GM23338 (cell line): ENCODE measurements at regions not wholly inside any gene's neighbourhood (a gene's known extent, or its start where the extent isn't known, plus 50 kb on each side); places are given as distances from the start of the nearest gene placed in this dataset.

ENCODE experiments used
- ATAC-seq: fragments of 200-7000 bp; cut with Tn5 transposase; 3 replicates; pipeline ENCODE4 v1.9.1; 2020
- DNase-seq: peaks from one replicate; pipeline ENCODE4 v3.0.0-alpha.2; 2015; ENCODE audit warnings: low spot score
- H2AFZ ChIP-seq: fragments of 200-600 bp; sonication (generic); 2 replicates; pipeline ENCODE4 v1.8.0; 2016; ENCODE audit warnings: antibody characterized with exemption, mild to moderate bottlenecking, moderate library complexity
- H3F3A ChIP-seq: fragments of 200-600 bp; sonication (generic); replicated peaks from 2 replicates; pipeline ENCODE4 v1.8.0; 2017; ENCODE audit warnings: antibody characterized with exemption, mixed run types, low read depth
- H3K27ac ChIP-seq: fragments of 200-600 bp; sonication (generic); 2 replicates; pipeline ENCODE4 v1.6.1; 2016; ENCODE audit warnings: low read depth
- H3K27me3 ChIP-seq: fragments of 200-600 bp; sonication (generic); 2 replicates; pipeline ENCODE4 v1.8.0; 2016; ENCODE audit warnings: mild to moderate bottlenecking, mixed run types, moderate library complexity; ENCODE audit not compliant: insufficient read depth
- H3K36me3 ChIP-seq: fragments of 200-600 bp; sonication (generic); 2 replicates; pipeline ENCODE4 v1.8.0; 2016; ENCODE audit warnings: mild to moderate bottlenecking; ENCODE audit not compliant: insufficient read depth
- H3K4me1 ChIP-seq: fragments of 200-600 bp; sonication (generic); 2 replicates; pipeline ENCODE4 v1.8.0; 2016; ENCODE audit warnings: mild to moderate bottlenecking, moderate library complexity; ENCODE audit not compliant: insufficient read depth
- H3K4me2 ChIP-seq: fragments of 200-600 bp; sonication (generic); 2 replicates; pipeline ENCODE4 v1.7.1; 2017; ENCODE audit warnings: mixed run types
- H3K4me3 ChIP-seq: fragments of 200-600 bp; sonication (generic); 2 replicates; pipeline ENCODE4 v1.6.1; 2016; ENCODE audit warnings: mixed run types
- H3K79me2 ChIP-seq: fragments of 200-600 bp; sonication (generic); replicated peaks from 2 replicates; pipeline ENCODE4 v1.8.0; 2017; ENCODE audit warnings: mild to moderate bottlenecking; ENCODE audit not compliant: insufficient read depth
- H3K9me2 ChIP-seq: fragments of 200-600 bp; sonication (generic); 2 replicates; pipeline ENCODE4 v1.8.0; 2017; ENCODE audit not compliant: insufficient read depth
- H4K20me1 ChIP-seq: fragments of 200-600 bp; sonication (generic); replicated peaks from 2 replicates; pipeline ENCODE4 v1.8.0; 2017; ENCODE audit warnings: mild to moderate bottlenecking; ENCODE audit not compliant: insufficient read depth
- H3K27ac Mint-ChIP-seq: 2 replicates; pipeline ENCODE4 v1.8.0; 2020; ENCODE audit warnings: inconsistent platforms, mild to moderate bottlenecking, moderate library complexity, mixed read lengths
- H3K27me3 Mint-ChIP-seq: 3 replicates; pipeline ENCODE4 v1.8.0; 2022; ENCODE audit warnings: low read depth, mild to moderate bottlenecking, moderate library complexity, mixed read lengths, inconsistent platforms; ENCODE audit not compliant: insufficient read depth, poor library complexity
- H3K36me3 Mint-ChIP-seq: 3 replicates; pipeline ENCODE4 v1.8.0; 2021; ENCODE audit warnings: low read depth, mild to moderate bottlenecking, inconsistent platforms, moderate library complexity, mixed read lengths
- H3K4me1 Mint-ChIP-seq: 3 replicates; pipeline ENCODE4 v1.8.0; 2020; ENCODE audit warnings: mild to moderate bottlenecking, inconsistent platforms, mixed read lengths
- H3K4me3 Mint-ChIP-seq: 3 replicates; pipeline ENCODE4 v1.8.0; 2021; ENCODE audit warnings: moderate library complexity, mild to moderate bottlenecking, inconsistent platforms, mixed read lengths
- H3K9me3 Mint-ChIP-seq: 3 replicates; pipeline ENCODE4 v1.8.0; 2020; ENCODE audit warnings: moderate library complexity, mild to moderate bottlenecking, inconsistent platforms, mixed read lengths
- CREB1 ChIP-seq: fragments of 250-450 bp; sonication (Bioruptor Pico); IDR thresholded peaks from 2 replicates; pipeline ENCODE4 v1.5.0; 2020; ENCODE audit warnings: low read depth, mild to moderate bottlenecking, moderate library complexity
- CTCF ChIP-seq, 2 experiments: fragments of 200-600 bp in 1 of 2; sonication (generic) in 1 of 2; conservative IDR thresholded peaks; 2 replicates each; pipeline versions ENCODE4 v1.5.1 to v1.6.1; 2016 to 2017; ENCODE audit warnings: antibody characterized with exemption in 2 of 2, low read depth in 2 of 2, mild to moderate bottlenecking in 2 of 2, moderate library complexity in 1 of 2
- ETS1 ChIP-seq: IDR thresholded peaks from 2 replicates; pipeline ENCODE4 v1.6.1; 2016; ENCODE audit warnings: antibody characterized with exemption
- EZH2 ChIP-seq: fragments of 200-600 bp; sonication (generic); IDR thresholded peaks from one replicate; pipeline ENCODE4 v1.8.0; 2017; ENCODE audit warnings: antibody characterized with exemption, mild to moderate bottlenecking, low read depth; ENCODE audit not compliant: unreplicated experiment
- EZH2phosphoT487 ChIP-seq: fragments of 200-600 bp; sonication (generic); IDR thresholded peaks from one replicate; pipeline ENCODE4 v1.8.1; 2018; ENCODE audit warnings: antibody characterized with exemption; ENCODE audit not compliant: unreplicated experiment
- JUNB ChIP-seq: IDR thresholded peaks from one replicate; pipeline ENCODE4 v1.6.1; 2016; ENCODE audit warnings: antibody characterized with exemption; ENCODE audit not compliant: unreplicated experiment
- NANOG ChIP-seq: IDR thresholded peaks from 2 replicates; pipeline ENCODE4 v1.6.1; 2016; ENCODE audit warnings: antibody characterized with exemption, borderline replicate concordance
- POLR2AphosphoS5 ChIP-seq: IDR thresholded peaks from 2 replicates; pipeline ENCODE4 v1.6.1; 2016; ENCODE audit warnings: antibody characterized with exemption, low read depth
- STAT1 ChIP-seq: IDR thresholded peaks from one replicate; pipeline ENCODE4 v1.6.1; 2016; ENCODE audit warnings: antibody characterized with exemption; ENCODE audit not compliant: unreplicated experiment
- ZNF114 ChIP-seq: fragments of 250-450 bp; sonication (Bioruptor Pico); IDR thresholded peaks from 2 replicates; pipeline ENCODE4 v1.5.0; 2020; ENCODE audit warnings: mild to moderate bottlenecking, moderate library complexity
- ZNF331 ChIP-seq: fragments of 250-450 bp; sonication (Bioruptor Pico); IDR thresholded peaks from 2 replicates; pipeline ENCODE4 v1.5.0; 2020; ENCODE audit warnings: low read depth, mild to moderate bottlenecking, moderate library complexity
- TF ChIP-seq, protein P1 (sequence below): fragments of 250-450 bp; sonication (Bioruptor Pico); IDR thresholded peaks from 2 replicates; pipeline ENCODE4 v1.5.0; 2020; ENCODE audit warnings: mild to moderate bottlenecking, moderate library complexity
- TF ChIP-seq, protein P2 (sequence below): IDR thresholded peaks from one replicate; pipeline ENCODE4 v1.6.1; 2018; ENCODE audit warnings: antibody characterized with exemption; ENCODE audit not compliant: unreplicated experiment

DNA sequence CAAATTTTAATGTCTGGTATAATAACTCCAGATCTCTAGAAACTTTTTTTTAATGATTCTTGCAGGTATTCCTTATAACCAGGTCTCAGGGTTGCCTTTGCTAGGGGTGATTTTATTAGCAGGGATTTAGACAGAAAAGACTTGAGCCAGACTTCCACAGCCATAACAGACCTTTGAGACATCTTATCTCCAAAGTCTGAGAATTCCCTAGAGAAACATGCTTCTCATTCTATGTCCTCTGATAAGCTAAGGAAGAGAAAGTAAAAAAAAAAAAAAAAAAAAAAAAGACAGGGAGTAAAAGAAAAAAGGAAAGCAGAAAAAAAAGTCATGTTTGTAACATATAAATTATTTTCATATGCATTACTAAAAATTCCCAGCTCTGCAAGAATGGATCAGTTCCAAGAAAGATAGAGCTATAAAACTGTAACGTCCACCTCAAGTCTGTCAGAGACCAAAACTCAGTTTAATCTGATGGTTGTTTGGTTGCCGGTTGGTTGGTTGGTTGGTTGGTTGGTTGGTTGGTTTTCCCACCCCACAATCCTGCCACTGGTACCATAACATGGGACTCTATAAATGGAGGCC lies 153.8 kb downstream of the COL6A3 start:
- Histone ChIP-seq H3K4me1 (no peaks in the 10 kb centered on the region), H4K20me1 (no peaks in the 10 kb centered on the region), H3K4me3 (no peak overlapping the region), H3K79me2 (no peaks in the 10 kb centered on the region), H3K9me2 (0 out of 2 replicates have a peak, but pooled peaks cover 5% of the 10 kb centered on the region), H3F3A (no peaks in the 10 kb centered on the region), H3K27ac (no peak overlapping the region), H2AFZ (no peak overlapping the region), H3K4me2 (no peak overlapping the region), H3K27me3 (no peaks in the 10 kb centered on the region), H3K36me3 (no peaks in the 10 kb centered on the region)
- DNase-seq, result no peak
- H3K36me3 Mint-ChIP-seq, result no peaks in the 10 kb centered on the region
- peaks cover 2% of the 10 kb centered on the region for H3K27me3 Mint-ChIP-seq
- peaks cover 14% of the 10 kb centered on the region for H3K4me1 Mint-ChIP-seq
- no peak for ATAC-seq
- TF ChIP-seq POLR2AphosphoS5, result no peak
- no peak for TF ChIP-seq ZNF331 (CRISPR knock-in tag)
- TF ChIP-seq, protein P1, sequence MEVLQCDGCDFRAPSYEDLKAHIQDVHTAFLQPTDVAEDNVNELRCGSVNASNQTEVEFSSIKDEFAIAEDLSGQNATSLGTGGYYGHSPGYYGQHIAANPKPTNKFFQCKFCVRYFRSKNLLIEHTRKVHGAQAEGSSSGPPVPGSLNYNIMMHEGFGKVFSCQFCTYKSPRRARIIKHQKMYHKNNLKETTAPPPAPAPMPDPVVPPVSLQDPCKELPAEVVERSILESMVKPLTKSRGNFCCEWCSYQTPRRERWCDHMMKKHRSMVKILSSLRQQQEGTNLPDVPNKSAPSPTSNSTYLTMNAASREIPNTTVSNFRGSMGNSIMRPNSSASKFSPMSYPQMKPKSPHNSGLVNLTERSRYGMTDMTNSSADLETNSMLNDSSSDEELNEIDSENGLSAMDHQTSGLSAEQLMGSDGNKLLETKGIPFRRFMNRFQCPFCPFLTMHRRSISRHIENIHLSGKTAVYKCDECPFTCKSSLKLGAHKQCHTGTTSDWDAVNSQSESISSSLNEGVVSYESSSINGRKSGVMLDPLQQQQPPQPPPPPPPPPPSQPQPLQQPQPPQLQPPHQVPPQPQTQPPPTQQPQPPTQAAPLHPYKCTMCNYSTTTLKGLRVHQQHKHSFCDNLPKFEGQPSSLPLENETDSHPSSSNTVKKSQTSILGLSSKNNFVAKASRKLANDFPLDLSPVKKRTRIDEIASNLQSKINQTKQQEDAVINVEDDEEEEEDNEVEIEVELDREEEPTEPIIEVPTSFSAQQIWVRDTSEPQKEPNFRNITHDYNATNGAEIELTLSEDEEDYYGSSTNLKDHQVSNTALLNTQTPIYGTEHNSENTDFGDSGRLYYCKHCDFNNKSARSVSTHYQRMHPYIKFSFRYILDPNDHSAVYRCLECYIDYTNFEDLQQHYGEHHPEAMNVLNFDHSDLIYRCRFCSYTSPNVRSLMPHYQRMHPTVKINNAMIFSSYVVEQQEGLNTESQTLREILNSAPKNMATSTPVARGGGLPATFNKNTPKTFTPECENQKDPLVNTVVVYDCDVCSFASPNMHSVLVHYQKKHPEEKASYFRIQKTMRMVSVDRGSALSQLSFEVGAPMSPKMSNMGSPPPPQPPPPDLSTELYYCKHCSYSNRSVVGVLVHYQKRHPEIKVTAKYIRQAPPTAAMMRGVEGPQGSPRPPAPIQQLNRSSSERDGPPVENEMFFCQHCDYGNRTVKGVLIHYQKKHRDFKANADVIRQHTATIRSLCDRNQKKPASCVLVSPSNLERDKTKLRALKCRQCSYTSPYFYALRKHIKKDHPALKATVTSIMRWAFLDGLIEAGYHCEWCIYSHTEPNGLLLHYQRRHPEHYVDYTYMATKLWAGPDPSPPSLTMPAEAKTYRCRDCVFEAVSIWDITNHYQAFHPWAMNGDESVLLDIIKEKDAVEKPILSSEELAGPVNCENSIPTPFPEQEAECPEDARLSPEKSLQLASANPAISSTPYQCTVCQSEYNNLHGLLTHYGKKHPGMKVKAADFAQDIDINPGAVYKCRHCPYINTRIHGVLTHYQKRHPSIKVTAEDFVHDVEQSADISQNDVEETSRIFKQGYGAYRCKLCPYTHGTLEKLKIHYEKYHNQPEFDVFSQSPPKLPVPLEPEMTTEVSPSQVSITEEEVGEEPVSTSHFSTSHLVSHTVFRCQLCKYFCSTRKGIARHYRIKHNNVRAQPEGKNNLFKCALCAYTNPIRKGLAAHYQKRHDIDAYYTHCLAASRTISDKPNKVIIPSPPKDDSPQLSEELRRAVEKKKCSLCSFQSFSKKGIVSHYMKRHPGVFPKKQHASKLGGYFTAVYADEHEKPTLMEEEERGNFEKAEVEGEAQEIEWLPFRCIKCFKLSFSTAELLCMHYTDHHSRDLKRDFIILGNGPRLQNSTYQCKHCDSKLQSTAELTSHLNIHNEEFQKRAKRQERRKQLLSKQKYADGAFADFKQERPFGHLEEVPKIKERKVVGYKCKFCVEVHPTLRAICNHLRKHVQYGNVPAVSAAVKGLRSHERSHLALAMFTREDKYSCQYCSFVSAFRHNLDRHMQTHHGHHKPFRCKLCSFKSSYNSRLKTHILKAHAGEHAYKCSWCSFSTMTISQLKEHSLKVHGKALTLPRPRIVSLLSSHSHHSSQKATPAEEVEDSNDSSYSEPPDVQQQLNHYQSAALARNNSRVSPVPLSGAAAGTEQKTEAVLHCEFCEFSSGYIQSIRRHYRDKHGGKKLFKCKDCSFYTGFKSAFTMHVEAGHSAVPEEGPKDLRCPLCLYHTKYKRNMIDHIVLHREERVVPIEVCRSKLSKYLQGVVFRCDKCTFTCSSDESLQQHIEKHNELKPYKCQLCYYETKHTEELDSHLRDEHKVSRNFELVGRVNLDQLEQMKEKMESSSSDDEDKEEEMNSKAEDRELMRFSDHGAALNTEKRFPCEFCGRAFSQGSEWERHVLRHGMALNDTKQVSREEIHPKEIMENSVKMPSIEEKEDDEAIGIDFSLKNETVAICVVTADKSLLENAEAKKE (CRISPR knock-in tag), result no peak
- no peak for TF ChIP-seq EZH2phosphoT487
- TF ChIP-seq CREB1, result no peak
- no peak for TF ChIP-seq CTCF (conservative IDR thresholded peaks at IDR 0.05; ENCODE audit: low read depth in 2 of 2)
- TF ChIP-seq, protein P2, sequence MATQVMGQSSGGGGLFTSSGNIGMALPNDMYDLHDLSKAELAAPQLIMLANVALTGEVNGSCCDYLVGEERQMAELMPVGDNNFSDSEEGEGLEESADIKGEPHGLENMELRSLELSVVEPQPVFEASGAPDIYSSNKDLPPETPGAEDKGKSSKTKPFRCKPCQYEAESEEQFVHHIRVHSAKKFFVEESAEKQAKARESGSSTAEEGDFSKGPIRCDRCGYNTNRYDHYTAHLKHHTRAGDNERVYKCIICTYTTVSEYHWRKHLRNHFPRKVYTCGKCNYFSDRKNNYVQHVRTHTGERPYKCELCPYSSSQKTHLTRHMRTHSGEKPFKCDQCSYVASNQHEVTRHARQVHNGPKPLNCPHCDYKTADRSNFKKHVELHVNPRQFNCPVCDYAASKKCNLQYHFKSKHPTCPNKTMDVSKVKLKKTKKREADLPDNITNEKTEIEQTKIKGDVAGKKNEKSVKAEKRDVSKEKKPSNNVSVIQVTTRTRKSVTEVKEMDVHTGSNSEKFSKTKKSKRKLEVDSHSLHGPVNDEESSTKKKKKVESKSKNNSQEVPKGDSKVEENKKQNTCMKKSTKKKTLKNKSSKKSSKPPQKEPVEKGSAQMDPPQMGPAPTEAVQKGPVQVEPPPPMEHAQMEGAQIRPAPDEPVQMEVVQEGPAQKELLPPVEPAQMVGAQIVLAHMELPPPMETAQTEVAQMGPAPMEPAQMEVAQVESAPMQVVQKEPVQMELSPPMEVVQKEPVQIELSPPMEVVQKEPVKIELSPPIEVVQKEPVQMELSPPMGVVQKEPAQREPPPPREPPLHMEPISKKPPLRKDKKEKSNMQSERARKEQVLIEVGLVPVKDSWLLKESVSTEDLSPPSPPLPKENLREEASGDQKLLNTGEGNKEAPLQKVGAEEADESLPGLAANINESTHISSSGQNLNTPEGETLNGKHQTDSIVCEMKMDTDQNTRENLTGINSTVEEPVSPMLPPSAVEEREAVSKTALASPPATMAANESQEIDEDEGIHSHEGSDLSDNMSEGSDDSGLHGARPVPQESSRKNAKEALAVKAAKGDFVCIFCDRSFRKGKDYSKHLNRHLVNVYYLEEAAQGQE, result no peak
- TF ChIP-seq EZH2, result no peak
- no peak for TF ChIP-seq NANOG
- no peak for TF ChIP-seq STAT1
- no peak for TF ChIP-seq ZNF114 (CRISPR knock-in tag)
- TF ChIP-seq JUNB, result no peak
- no peak for TF ChIP-seq ETS1
- no peak overlapping the region for H3K4me3 Mint-ChIP-seq
- H3K27ac Mint-ChIP-seq, result no peak overlapping the region
- no peaks in the 10 kb centered on the region for H3K9me3 Mint-ChIP-seq
